ENCODE measurements at regions not wholly inside any gene's neighbourhood (a gene's known extent, or its start where the extent isn't known, plus 50 kb on each side); places are given as distances from the start of the nearest gene placed in this dataset.

DNA sequence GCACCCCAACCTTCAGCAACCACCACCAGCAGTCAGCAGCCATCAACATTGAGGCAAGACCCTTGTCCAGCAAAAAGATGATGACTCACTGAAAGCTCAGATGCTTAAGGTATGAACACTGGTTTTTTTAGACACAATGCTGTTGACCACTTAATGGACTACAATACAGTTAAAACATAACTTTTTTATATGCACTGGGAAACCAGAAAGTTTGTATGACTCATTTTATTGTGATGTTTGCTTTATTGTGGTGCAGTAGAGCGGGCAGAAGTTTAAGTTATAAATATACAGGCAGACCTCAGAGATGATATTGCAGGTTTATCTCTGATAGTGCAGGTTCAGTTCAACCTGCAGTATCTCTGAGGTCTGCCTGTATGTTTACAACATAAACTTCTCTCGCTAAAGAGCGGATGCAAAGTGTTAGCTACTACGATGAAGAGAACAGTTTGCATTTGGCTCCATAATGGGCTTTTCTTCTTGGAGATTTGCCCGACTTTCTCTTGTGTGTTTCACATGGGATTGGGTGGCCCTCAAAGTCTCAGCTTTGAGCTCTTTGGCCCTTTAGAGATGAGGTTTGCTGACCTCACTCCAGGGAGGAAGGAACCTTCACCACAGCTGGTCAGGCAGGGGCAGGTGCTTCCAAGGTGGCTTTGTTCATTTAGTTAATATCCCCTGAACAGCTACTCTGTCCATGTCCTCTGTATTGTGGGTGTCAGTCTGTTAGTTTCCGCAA is 84.4 kb upstream of the SHH start:
- in situ Hi-C loops (cut with HindIII; ENCODE audit: low sequenced_read_pairs): no loop called here
- peak; percentile 48 for DNase-seq (ENCODE audit: low read depth)
- H3K4me3 ChIP-seq (ENCODE audit: low read depth, low read length): no peak overlapping the region
- TF ChIP-seq, protein P1, sequence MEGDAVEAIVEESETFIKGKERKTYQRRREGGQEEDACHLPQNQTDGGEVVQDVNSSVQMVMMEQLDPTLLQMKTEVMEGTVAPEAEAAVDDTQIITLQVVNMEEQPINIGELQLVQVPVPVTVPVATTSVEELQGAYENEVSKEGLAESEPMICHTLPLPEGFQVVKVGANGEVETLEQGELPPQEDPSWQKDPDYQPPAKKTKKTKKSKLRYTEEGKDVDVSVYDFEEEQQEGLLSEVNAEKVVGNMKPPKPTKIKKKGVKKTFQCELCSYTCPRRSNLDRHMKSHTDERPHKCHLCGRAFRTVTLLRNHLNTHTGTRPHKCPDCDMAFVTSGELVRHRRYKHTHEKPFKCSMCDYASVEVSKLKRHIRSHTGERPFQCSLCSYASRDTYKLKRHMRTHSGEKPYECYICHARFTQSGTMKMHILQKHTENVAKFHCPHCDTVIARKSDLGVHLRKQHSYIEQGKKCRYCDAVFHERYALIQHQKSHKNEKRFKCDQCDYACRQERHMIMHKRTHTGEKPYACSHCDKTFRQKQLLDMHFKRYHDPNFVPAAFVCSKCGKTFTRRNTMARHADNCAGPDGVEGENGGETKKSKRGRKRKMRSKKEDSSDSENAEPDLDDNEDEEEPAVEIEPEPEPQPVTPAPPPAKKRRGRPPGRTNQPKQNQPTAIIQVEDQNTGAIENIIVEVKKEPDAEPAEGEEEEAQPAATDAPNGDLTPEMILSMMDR (IDR thresholded peaks at IDR 0.05; ENCODE audit: low read depth, low read length, missing control alignments): no peak

DNA sequence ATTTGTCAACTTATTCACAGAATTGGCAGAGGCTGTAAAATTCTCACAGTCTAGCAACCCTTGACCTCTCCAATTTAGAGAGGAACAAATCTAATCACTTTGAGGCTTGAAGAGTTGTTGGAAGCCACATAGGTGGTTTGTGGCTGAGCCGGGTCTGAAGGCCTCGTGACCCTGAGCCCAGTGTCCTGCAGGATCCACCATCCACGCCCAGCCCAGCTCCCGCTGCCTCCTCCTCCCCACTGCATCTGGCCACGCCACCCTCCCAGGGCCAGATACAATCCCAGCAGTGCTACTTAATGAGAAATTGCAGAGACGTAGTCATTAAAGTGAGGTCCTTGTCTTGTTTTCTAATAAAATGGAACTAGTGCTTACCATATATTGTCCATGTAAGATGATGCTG is 81.4 kb upstream of the SHH start:
- TF ChIP-seq, protein P1 (IDR thresholded peaks at IDR 0.05; ENCODE audit: low read depth, low read length, missing control alignments): no peak
- DNase-seq (ENCODE audit: low read depth): no peak
- H3K4me3 ChIP-seq (ENCODE audit: low read depth, low read length): no peak overlapping the region
- in situ Hi-C loops (cut with HindIII; ENCODE audit: low sequenced_read_pairs): no loop called here

GRCh38 chr7:155893176-155893575 is 80.9 kb upstream of the SHH start:
- in situ Hi-C loops (cut with HindIII; ENCODE audit: low sequenced_read_pairs): no loop called here
- DNase-seq (ENCODE audit: low read depth): no peak
- TF ChIP-seq, protein P1 (IDR thresholded peaks at IDR 0.05; ENCODE audit: low read depth, low read length, missing control alignments): no peak
- H3K4me3 ChIP-seq (ENCODE audit: low read depth, low read length): no peak overlapping the region

DNA sequence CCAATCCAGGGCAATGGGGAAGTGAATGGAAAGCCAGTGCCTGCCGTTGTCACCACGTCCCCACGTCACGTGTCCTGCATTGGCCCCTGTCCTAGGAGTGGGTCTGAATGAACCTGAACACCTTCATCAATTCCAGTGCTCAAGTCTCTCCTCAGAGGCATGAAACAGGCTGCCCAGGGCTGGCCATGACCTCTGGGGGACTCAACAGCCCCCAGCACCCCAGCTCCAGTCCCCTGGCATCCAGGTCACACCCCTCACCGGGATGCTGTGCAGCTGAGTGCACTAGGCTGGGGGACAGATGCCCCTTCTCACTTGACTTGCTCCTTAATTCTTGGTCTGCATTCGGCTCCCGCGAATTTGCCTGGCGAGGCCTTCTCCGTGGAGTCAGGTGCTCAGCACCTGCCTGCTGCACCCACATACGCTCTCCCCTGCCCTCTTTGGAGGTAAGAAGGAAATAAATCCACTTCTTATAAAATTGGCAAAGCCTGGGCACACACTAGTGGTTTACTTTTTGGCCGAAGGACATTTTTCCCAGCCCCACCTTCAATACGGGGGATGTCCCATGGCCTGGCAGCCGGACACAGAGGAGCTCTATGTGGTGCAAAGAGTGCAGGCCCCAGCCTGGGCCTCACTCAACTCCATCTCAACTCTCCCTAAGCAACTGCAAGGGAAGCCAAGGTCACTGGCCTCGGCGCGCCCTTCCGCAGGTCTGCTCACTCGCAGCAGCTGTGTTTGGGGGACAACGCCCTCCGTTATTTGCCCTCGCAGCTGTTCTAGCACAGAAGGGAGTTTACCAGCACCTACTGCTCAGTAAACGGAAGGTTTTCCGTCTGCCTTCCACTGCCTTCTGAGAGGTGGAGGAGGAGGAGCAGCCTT is 77.6 kb upstream of the SHH start:
- TF ChIP-seq, protein P1 (IDR thresholded peaks at IDR 0.05; ENCODE audit: low read depth, low read length, missing control alignments): no peak
- H3K4me3 ChIP-seq (ENCODE audit: low read depth, low read length): no peak overlapping the region
- no peak for DNase-seq (ENCODE audit: low read depth)
- in situ Hi-C loops (cut with HindIII; ENCODE audit: low sequenced_read_pairs): no loop called here

GRCh38 chr7:155887174-155887525 is 74.9 kb upstream of the SHH start:
- TF ChIP-seq, protein P1 (IDR thresholded peaks at IDR 0.05; ENCODE audit: low read depth, low read length, missing control alignments): no peak
- in situ Hi-C loops (cut with HindIII; ENCODE audit: low sequenced_read_pairs): no loop called here

GRCh38 chr7:155886391-155887173 is 74.3 kb upstream of the SHH start:
- in situ Hi-C loops (cut with HindIII; ENCODE audit: low sequenced_read_pairs): no loop called here
- H3K4me3 ChIP-seq (ENCODE audit: low read depth, low read length): no peak overlapping the region
- DNase-seq (ENCODE audit: low read depth): no peak
- TF ChIP-seq, protein P1 (IDR thresholded peaks at IDR 0.05; ENCODE audit: low read depth, low read length, missing control alignments): no peak

More at GRCh38 chr7:155887174-155887525, 74.9 kb upstream of the SHH start:
- DNase-seq (ENCODE audit: low read depth): no peak
- no peak overlapping the region for H3K4me3 ChIP-seq (ENCODE audit: low read depth, low read length)

All from astrocyte of the cerebellum (primary cell).